H1 (cell line): ENCODE measurements at regions not wholly inside any gene's neighbourhood (a gene's known extent, or its start where the extent isn't known, plus 50 kb on each side); places are given as distances from the start of the nearest gene placed in this dataset.

Source experiments
- CTCF ChIA-PET: fragments of 300-600 bp; sonication (Branson Sonifier 250); formaldehyde crosslinking; loops from one replicate; lab custom pipeline; 2021; ENCODE audit not compliant: partially characterized antibody; lab: Charles Lee
- POLR2A ChIA-PET: fragments of 300-600 bp; sonication (Branson Sonifier 250); formaldehyde crosslinking; loops from one replicate; lab custom pipeline; 2021; ENCODE audit warnings: inconsistent platforms; ENCODE audit not compliant: partially characterized antibody; lab: Charles Lee
- DNase-seq, 2 experiments: peaks; one replicate each; pipeline versions ENCODE4 v3.0.0 to v3.0.0-alpha.2; 2010 to 2022; ENCODE audit warnings: low spot score in 2 of 2, low read depth in 1 of 2, mixed read lengths in 1 of 2
- FAIRE-seq: peaks from 2 replicates; lab custom pipeline; 2011; peaks lifted over from hg19 to GRCh38; lab: Jason Lieb, UNC
- H2AFZ ChIP-seq: 2 replicates; pipeline ENCODE4 v1.8.1; 2012; ENCODE audit warnings: low read length, inconsistent platforms
- H2AK5ac ChIP-seq: 2 replicates; pipeline ENCODE4 v1.6.1; 2013; ENCODE audit warnings: low read depth, low read length
- H2BK120ac ChIP-seq: replicated peaks from 2 replicates; pipeline ENCODE3; 2013; ENCODE audit warnings: low read depth, low read length, inconsistent platforms
- H2BK12ac ChIP-seq: 2 replicates; pipeline ENCODE4 v1.6.1; 2013; ENCODE audit warnings: low read depth, low read length
- H2BK15ac ChIP-seq: 2 replicates; pipeline ENCODE4 v1.6.1; 2013; ENCODE audit warnings: low read length
- H2BK20ac ChIP-seq: 2 replicates; pipeline ENCODE4 v1.6.1; 2013; ENCODE audit warnings: low read length
- H2BK5ac ChIP-seq: 2 replicates; pipeline ENCODE4 v1.6.1; 2013; ENCODE audit warnings: low read depth, low read length
- H3K14ac ChIP-seq: 2 replicates; pipeline ENCODE4 v1.6.1; 2013; ENCODE audit warnings: inconsistent platforms; ENCODE audit not compliant: insufficient read length
- H3K18ac ChIP-seq: 2 replicates; pipeline ENCODE4 v1.6.1; 2013; ENCODE audit warnings: low read length; ENCODE audit errors: extremely low read depth
- H3K23ac ChIP-seq: 2 replicates; pipeline ENCODE4 v1.6.1; 2013; ENCODE audit warnings: inconsistent platforms; ENCODE audit not compliant: insufficient read length
- H3K23me2 ChIP-seq: 2 replicates; pipeline ENCODE4 v1.6.1; 2013; ENCODE audit warnings: low read depth, low read length
- H3K27ac ChIP-seq: 2 replicates; pipeline ENCODE4 v1.6.1; 2011; ENCODE audit warnings: low read depth, low read length, inconsistent platforms
- H3K27me3 ChIP-seq, 4 experiments: replicated peaks in 1 of 4; 1 replicate in 1 of 4; 2 replicates in 3 of 4; pipeline versions ENCODE4 v1.6.1 to v1.8.1; 2011 to 2013; ENCODE audit warnings: low read length in 3 of 4, mild to moderate bottlenecking in 3 of 4, inconsistent platforms in 2 of 4, mixed read lengths in 2 of 4, moderate library complexity in 1 of 4; ENCODE audit not compliant: control insufficient read depth in 3 of 4, insufficient read depth in 3 of 4; ENCODE audit errors: extremely low read depth in 1 of 4
- H3K36me3 ChIP-seq, 4 experiments: 2 replicates each; pipeline versions ENCODE4 v1.6.1 to v1.8.1; 2011 to 2013; ENCODE audit warnings: mild to moderate bottlenecking in 4 of 4, low read length in 3 of 4, moderate library complexity in 2 of 4, control low read depth in 1 of 4, inconsistent platforms in 1 of 4; ENCODE audit not compliant: insufficient read depth in 4 of 4, control insufficient read depth in 2 of 4
- H3K4ac ChIP-seq: replicated peaks from 2 replicates; pipeline ENCODE3; 2013; ENCODE audit warnings: low read length, low read depth, mixed read lengths, inconsistent platforms; ENCODE audit not compliant: insufficient read length
- H3K4me1 ChIP-seq, 4 experiments: replicated peaks in 1 of 4; 1 replicate in 1 of 4; 2 replicates in 3 of 4; pipeline versions ENCODE4 v1.6.1 to v1.8.1; 2011 to 2013; ENCODE audit warnings: low read length in 3 of 4, inconsistent platforms in 2 of 4, mixed read lengths in 1 of 4; ENCODE audit not compliant: insufficient read depth in 4 of 4, control insufficient read depth in 3 of 4
- H3K4me2 ChIP-seq, 2 experiments: 2 replicates each; pipeline versions ENCODE4 v1.6.1 to v1.8.1; 2011 to 2013; ENCODE audit warnings: low read depth in 2 of 2, low read length in 2 of 2, control low read depth in 1 of 2, inconsistent platforms in 1 of 2, mild to moderate bottlenecking in 1 of 2; ENCODE audit not compliant: insufficient read depth in 1 of 2
- H3K4me3 ChIP-seq, 4 experiments: fragments of 200-600, 300-600 bp in 1 of 4; sonication (generic), shearing (Covaris generic), sonication (Bioruptor Twin) in 1 of 4; 2 replicates each; pipeline versions ENCODE4 v1.5.1 to v1.8.1; 2011 to 2016; ENCODE audit warnings: low read length in 4 of 4, low read depth in 3 of 4, control low read depth in 2 of 4, inconsistent platforms in 2 of 4, mild to moderate bottlenecking in 2 of 4, mixed read lengths in 1 of 4, moderate library complexity in 1 of 4; ENCODE audit not compliant: insufficient read depth in 2 of 4; ENCODE audit errors: extremely low read depth in 1 of 4
- H3K56ac ChIP-seq: replicated peaks from 2 replicates; pipeline ENCODE3; 2013; ENCODE audit warnings: low read depth, mild to moderate bottlenecking, mixed read lengths, low read length, inconsistent platforms; ENCODE audit not compliant: insufficient read length
- H3K79me1 ChIP-seq: 2 replicates; pipeline ENCODE4 v1.6.1; 2013; ENCODE audit warnings: low read depth, low read length, control low read depth
- H3K79me2 ChIP-seq, 2 experiments: 2 replicates each; pipeline versions ENCODE4 v1.6.1 to v1.8.1; 2012 to 2013; ENCODE audit warnings: low read length in 2 of 2, mild to moderate bottlenecking in 2 of 2, inconsistent platforms in 1 of 2; ENCODE audit not compliant: insufficient read depth in 2 of 2, control insufficient read depth in 1 of 2
- H3K9ac ChIP-seq, 4 experiments: replicated peaks in 1 of 4; 1 replicate in 1 of 4; 2 replicates in 3 of 4; pipeline versions ENCODE4 v1.6.1 to v1.8.1; 2011 to 2013; ENCODE audit warnings: low read depth in 3 of 4, low read length in 3 of 4, control low read depth in 2 of 4, mild to moderate bottlenecking in 2 of 4, moderate library complexity in 2 of 4, inconsistent platforms in 1 of 4; ENCODE audit errors: extremely low read depth in 1 of 4
- H3K9me3 ChIP-seq, 2 experiments: 2 replicates each; pipeline versions ENCODE4 v1.6.1 to v1.8.1; 2012 to 2013; ENCODE audit warnings: mild to moderate bottlenecking in 2 of 2, moderate library complexity in 2 of 2, control low read depth in 1 of 2, inconsistent platforms in 1 of 2, low read depth in 1 of 2, low read length in 1 of 2, mixed read lengths in 1 of 2; ENCODE audit not compliant: insufficient read depth in 2 of 2
- H4K20me1 ChIP-seq, 2 experiments: replicated peaks in 1 of 2; 2 replicates each; pipeline versions ENCODE3 to v1.8.1; 2011 to 2013; ENCODE audit warnings: inconsistent platforms in 2 of 2, low read length in 2 of 2, mild to moderate bottlenecking in 1 of 2; ENCODE audit not compliant: insufficient read depth in 2 of 2, control insufficient read depth in 1 of 2
- H4K5ac ChIP-seq: 2 replicates; pipeline ENCODE4 v1.6.1; 2013; ENCODE audit warnings: low read length, low read depth, mixed read lengths, inconsistent platforms; ENCODE audit not compliant: insufficient read length
- H4K8ac ChIP-seq: 2 replicates; pipeline ENCODE4 v1.8.0; 2013; ENCODE audit warnings: mild to moderate bottlenecking, moderate library complexity, low read length, inconsistent platforms; ENCODE audit not compliant: insufficient read depth; ENCODE audit errors: extremely low read depth
- H4K91ac ChIP-seq: replicated peaks from 2 replicates; pipeline ENCODE3; 2013; ENCODE audit warnings: low read length, mixed read lengths, inconsistent platforms; ENCODE audit not compliant: insufficient read length
- ATF2 ChIP-seq: IDR thresholded peaks from 2 replicates; pipeline ENCODE4 v1.6.1; 2012; ENCODE audit warnings: low read length, inconsistent platforms
- CBX5 ChIP-seq: fragments of 300-800, 300-1000 bp; sonication (generic); IDR thresholded peaks from 2 replicates; pipeline ENCODE4 v1.7.1; 2016; ENCODE audit warnings: antibody characterized with exemption, low read length, low read depth
- CBX8 ChIP-seq: fragments of 300-800, 300-1000 bp; sonication (generic); IDR thresholded peaks from 2 replicates; pipeline ENCODE4 v1.7.1; 2016; ENCODE audit warnings: low read depth, low read length, borderline replicate concordance
- CEBPB ChIP-seq: IDR thresholded peaks from 2 replicates; pipeline ENCODE4 v1.6.1; 2012; ENCODE audit warnings: low read depth, low read length
- E2F6 ChIP-seq: IDR thresholded peaks from 2 replicates; pipeline ENCODE4 v1.6.1; 2012; ENCODE audit warnings: inconsistent platforms
- HDAC6 ChIP-seq: IDR thresholded peaks from one replicate; pipeline ENCODE4 v1.7.1; 2012; ENCODE audit warnings: low read depth, mild to moderate bottlenecking, inconsistent platforms, low read length, moderate library complexity
- RXRA ChIP-seq: IDR thresholded peaks from 2 replicates; pipeline ENCODE4 v1.6.1; 2011; ENCODE audit warnings: low read depth, mild to moderate bottlenecking, low read length, moderate library complexity; ENCODE audit not compliant: insufficient read depth
- TEAD4 ChIP-seq: IDR thresholded peaks from 2 replicates; pipeline ENCODE4 v1.6.1; 2012; ENCODE audit warnings: low read depth, low read length, inconsistent platforms, mixed read lengths
- WGBS, 2 experiments: shearing (Covaris generic) in 1 of 2; methylation state at CpG; one replicate each; pipeline versions ENCODE4 v1.1.6 to v1.1.7; 2013 to 2015; ENCODE audit warnings: low lambda C conversion rate in 2 of 2, mixed read lengths in 2 of 2, inconsistent platforms in 1 of 2, low coverage in 1 of 2, missing lambda C conversion rate in 1 of 2; ENCODE audit not compliant: insufficient replicate concordance in 2 of 2, insufficient coverage in 1 of 2, insufficient read length in 1 of 2; ENCODE audit errors: extremely low coverage in 1 of 2, missing lambda C conversion rate in 1 of 2; 5-methylcytosine and 5-hydroxymethylcytosine counted together

DNA sequence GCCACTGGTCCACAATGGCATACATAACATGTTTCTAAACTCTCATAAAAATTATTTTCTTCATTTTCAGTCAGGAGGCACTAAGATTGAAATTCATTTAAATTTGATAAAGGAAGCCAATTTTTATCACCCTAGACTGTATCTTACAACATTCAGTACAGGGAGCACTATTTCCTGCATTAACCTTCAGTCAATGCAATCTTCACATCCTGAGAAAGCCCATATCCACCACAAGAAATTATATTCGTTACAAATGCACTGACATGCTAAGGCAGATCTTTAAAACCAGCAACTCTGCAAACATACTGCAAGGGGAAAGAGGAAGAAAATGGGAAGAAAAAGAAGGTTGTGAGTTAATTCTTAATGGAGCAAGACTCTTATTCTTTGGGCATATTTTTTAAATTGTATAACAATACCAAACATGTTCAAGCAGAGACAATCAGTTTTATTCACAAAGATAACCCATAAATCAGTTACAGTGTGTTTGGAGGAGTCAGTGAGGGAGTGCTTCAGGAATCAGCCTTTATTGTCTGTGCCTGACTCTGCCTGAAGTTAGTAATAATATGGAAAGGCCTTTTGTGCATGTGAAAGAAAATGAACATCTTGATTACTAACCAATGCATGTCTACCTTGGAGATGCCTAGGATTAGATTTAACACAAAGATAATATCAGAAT, 370.1 kb downstream of the FBXO15 start:
- no peaks in the 10 kb centered on the region for H3K79me1 ChIP-seq
- TF ChIP-seq CEBPB (no peak), RXRA (no peak), CBX5 (no peak), E2F6 (no peak), TEAD4 (no peak), CBX8 (no peak), HDAC6 (no peak), ATF2 (no peak)
- no peak overlapping the region for H3K27ac ChIP-seq
- no peak overlapping the region for H2BK12ac ChIP-seq
- FAIRE-seq (no peak), DNase-seq (no peak)
- H3K36me3 ChIP-seq = no peaks in the 10 kb centered on the region; a peak in 1 of 8 replicates
- no peak overlapping the region for H3K18ac ChIP-seq
- CTCF ChIA-PET = no interaction called here
- H2BK20ac ChIP-seq = no peak overlapping the region
- no peak overlapping the region for H4K91ac ChIP-seq
- no peaks in the 10 kb centered on the region for H3K27me3 ChIP-seq
- no peaks in the 10 kb centered on the region for H4K20me1 ChIP-seq
- H2AFZ ChIP-seq = no peak overlapping the region
- POLR2A ChIA-PET = no interaction called here
- H3K56ac ChIP-seq = no peak overlapping the region
- no peak overlapping the region for H2BK5ac ChIP-seq
- H3K23ac ChIP-seq = no peak overlapping the region
- H2BK120ac ChIP-seq = no peak overlapping the region
- H4K8ac ChIP-seq = no peak overlapping the region
- H2AK5ac ChIP-seq = no peak overlapping the region
- no peak overlapping the region for H3K9ac ChIP-seq
- H3K4me2 ChIP-seq = no peak overlapping the region
- H3K4me1 ChIP-seq = peaks cover 0 to 4% (median 0%) of the 10 kb centered on the region in 4 experiments; a peak in 1 of 7 replicates
- H3K23me2 ChIP-seq = no peaks in the 10 kb centered on the region
- H3K4me3 ChIP-seq = no peak overlapping the region
- no peak overlapping the region for H3K14ac ChIP-seq
- no peaks in the 10 kb centered on the region for H3K79me2 ChIP-seq
- H4K5ac ChIP-seq = no peak overlapping the region
- no peak overlapping the region for H3K4ac ChIP-seq
- no peaks in the 10 kb centered on the region for H3K9me3 ChIP-seq
- no peak overlapping the region for H2BK15ac ChIP-seq
- WGBS, 2 experiments = 89% methylated on average over 1 of the region's 1 CpG; no CpG with 5 or more reads in 1 of the 2 experiments
